Sigmoid colon (tissue), 4 donors: ENCODE measurements at regions not wholly inside any gene's neighbourhood (a gene's known extent, or its start where the extent isn't known, plus 50 kb on each side); places are given as distances from the start of the nearest gene placed in this dataset.

Experiments
- EP300 ChIP-seq, 4 donors: sonication (generic); formaldehyde crosslinking; IDR thresholded peaks; one replicate each; pipeline ENCODE4 v1.6.1; 2017; ENCODE audit warnings: antibody characterized with exemption in 4 of 4
- POLR2A ChIP-seq, 2 donors: fragments of 450-650 bp; IDR thresholded peaks; one replicate each; pipeline ENCODE4 v1.6.1; 2016; ENCODE audit warnings: antibody characterized with exemption in 2 of 2, mild to moderate bottlenecking in 2 of 2, moderate library complexity in 2 of 2
- POLR2AphosphoS5 ChIP-seq, 4 donors: sonication (generic); formaldehyde crosslinking; IDR thresholded peaks; one replicate each; pipeline ENCODE4 v1.6.1; 2017; ENCODE audit warnings: antibody characterized with exemption in 4 of 4

DNA sequence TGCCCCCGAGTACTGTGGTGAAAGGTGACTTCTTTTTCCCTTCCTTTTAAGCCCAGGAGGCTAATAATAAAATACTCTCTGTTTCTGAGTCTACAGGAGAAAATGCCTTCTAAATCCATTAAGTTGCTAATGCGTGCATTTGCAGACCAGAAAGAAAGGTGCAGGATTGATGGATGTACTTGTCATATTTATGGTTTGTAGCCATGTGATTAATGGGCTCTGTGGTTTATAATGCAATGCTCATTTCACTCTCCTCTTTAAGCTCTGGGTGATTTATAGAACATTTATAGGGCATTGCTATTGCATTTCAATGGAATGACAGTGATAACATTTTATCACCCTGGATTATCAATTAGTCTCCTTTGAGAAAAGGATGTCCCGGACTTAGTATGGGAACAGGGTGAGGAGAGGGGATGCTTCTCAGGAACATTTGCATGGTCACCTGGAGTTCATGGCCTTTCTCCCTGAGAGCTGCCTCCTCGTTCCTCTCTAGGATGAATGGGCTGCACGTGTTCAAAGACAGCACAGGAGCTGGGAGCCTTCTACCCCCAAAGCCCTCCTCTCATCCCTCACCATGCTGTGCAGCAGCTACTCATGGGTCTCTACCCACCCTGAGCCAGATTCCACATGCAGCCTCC is 82.8 kb upstream of the HMGXB4 start:
- no peak for TF ChIP-seq POLR2A (IDR thresholded peaks at IDR 0.05)
- no peak for TF ChIP-seq POLR2AphosphoS5 (IDR thresholded peaks at IDR 0.05)
- no peak for TF ChIP-seq EP300 (IDR thresholded peaks at IDR 0.05)
